ENCODE measurements at regions not wholly inside any gene's neighbourhood (a gene's known extent, or its start where the extent isn't known, plus 50 kb on each side); places are given as distances from the start of the nearest gene placed in this dataset.

- Mint-ChIP-seq H3K36me3 (no peaks in the 10 kb centered on the region), H3K9me3 (peaks cover 0 to 9% (median 3%) of the 10 kb centered on the region in 8 donors), H3K27ac (no peak overlapping the region), H3K4me3 (no peak overlapping the region), H3K27me3 (no peaks in the 10 kb centered on the region), H3K4me1 (no peaks in the 10 kb centered on the region)
- Histone ChIP-seq H3K36me3 (ENCODE audit: insufficient read depth, low read length) (no peaks in the 10 kb centered on the region), H3K4me1 (ENCODE audit: insufficient read depth, low read length) (no peaks in the 10 kb centered on the region), H3K27ac (ENCODE audit: low read depth, low read length) (no peak overlapping the region), H3K9me3 (ENCODE audit: control insufficient read depth in 1 of 2, low read length in 2 of 2) (no peaks in the 10 kb centered on the region), H3K27me3 (ENCODE audit: insufficient read depth, low read length) (no peaks in the 10 kb centered on the region), H3K4me3 (ENCODE audit: low read length in 2 of 2) (no peak overlapping the region)
- POLR2A ChIA-PET (ENCODE audit: partially characterized antibody), result no interaction called here
- CTCF ChIA-PET (ENCODE audit: partially characterized antibody), result no interaction called here
- intact Hi-C loops (cut with micrococcal nuclease), result no loop called here
- DNase-seq, result no peak
These were observed 1191.9 kb upstream of the NUDT12 start for GRCh38 chr5:104754311-104754995.

- Mint-ChIP-seq H3K27ac (no peak overlapping the region), H3K27me3 (no peaks in the 10 kb centered on the region), H3K9me3 (peaks cover 0 to 12% (median 6%) of the 10 kb centered on the region in 8 donors), H3K36me3 (no peaks in the 10 kb centered on the region), H3K4me3 (no peak overlapping the region), H3K4me1 (no peaks in the 10 kb centered on the region)
- H3K27ac ChIP-seq (ENCODE audit: low read depth, low read length), result no peak overlapping the region
- intact Hi-C loops (cut with micrococcal nuclease), result no loop called here
- no peak overlapping the region for H3K4me3 ChIP-seq (ENCODE audit: low read length in 2 of 2)
- H3K36me3 ChIP-seq (ENCODE audit: insufficient read depth, low read length), result no peaks in the 10 kb centered on the region
- H3K4me1 ChIP-seq (ENCODE audit: insufficient read depth, low read length), result no peaks in the 10 kb centered on the region
- ChIA-PET POLR2A (ENCODE audit: partially characterized antibody) (no interaction called here), CTCF (ENCODE audit: partially characterized antibody) (no interaction called here)
- DNase-seq, result no peak
- H3K27me3 ChIP-seq (ENCODE audit: insufficient read depth, low read length), result no peaks in the 10 kb centered on the region
- no peaks in the 10 kb centered on the region for H3K9me3 ChIP-seq (ENCODE audit: control insufficient read depth in 1 of 2, low read length in 2 of 2)
These were observed 1189.4 kb upstream of the NUDT12 start for GRCh38 chr5:104751969-104752368.

GRCh38 chr5:104739905-104740304, 1177.3 kb upstream of the NUDT12 start:
- DNase-seq, result no peak
- Mint-ChIP-seq H3K4me1 (no peaks in the 10 kb centered on the region), H3K27me3 (no peaks in the 10 kb centered on the region), H3K27ac (no peak overlapping the region), H3K9me3 (peaks cover 3 to 21% (median 10%) of the 10 kb centered on the region in 8 donors), H3K4me3 (no peak overlapping the region), H3K36me3 (no peaks in the 10 kb centered on the region)
- no peak overlapping the region for H3K27ac ChIP-seq (ENCODE audit: low read depth, low read length)
- intact Hi-C loops (cut with micrococcal nuclease), result no loop called here
- H3K4me1 ChIP-seq (ENCODE audit: insufficient read depth, low read length), result no peaks in the 10 kb centered on the region
- no peak overlapping the region for H3K4me3 ChIP-seq (ENCODE audit: low read length in 2 of 2)
- no peaks in the 10 kb centered on the region for H3K36me3 ChIP-seq (ENCODE audit: insufficient read depth, low read length)
- no peaks in the 10 kb centered on the region for H3K27me3 ChIP-seq (ENCODE audit: insufficient read depth, low read length)
- CTCF ChIA-PET (ENCODE audit: partially characterized antibody), result no interaction called here
- POLR2A ChIA-PET (ENCODE audit: partially characterized antibody), result no interaction called here
- no peaks in the 10 kb centered on the region for H3K9me3 ChIP-seq (ENCODE audit: control insufficient read depth in 1 of 2, low read length in 2 of 2)

GRCh38 chr5:104739503-104739902, 1176.9 kb upstream of the NUDT12 start:
- Mint-ChIP-seq H3K9me3 (peaks cover 3 to 20% (median 9%) of the 10 kb centered on the region in 8 donors), H3K27me3 (no peaks in the 10 kb centered on the region), H3K27ac (no peak overlapping the region), H3K4me3 (no peak overlapping the region), H3K4me1 (no peaks in the 10 kb centered on the region), H3K36me3 (no peaks in the 10 kb centered on the region)
- H3K36me3 ChIP-seq (ENCODE audit: insufficient read depth, low read length), result no peaks in the 10 kb centered on the region
- no peak overlapping the region for H3K27ac ChIP-seq (ENCODE audit: low read depth, low read length)
- ChIA-PET POLR2A (ENCODE audit: partially characterized antibody) (no interaction called here), CTCF (ENCODE audit: partially characterized antibody) (no interaction called here)
- no peaks in the 10 kb centered on the region for H3K27me3 ChIP-seq (ENCODE audit: insufficient read depth, low read length)
- no peaks in the 10 kb centered on the region for H3K9me3 ChIP-seq (ENCODE audit: control insufficient read depth in 1 of 2, low read length in 2 of 2)
- H3K4me1 ChIP-seq (ENCODE audit: insufficient read depth, low read length), result no peaks in the 10 kb centered on the region
- no peak for DNase-seq
- no peak overlapping the region for H3K4me3 ChIP-seq (ENCODE audit: low read length in 2 of 2)
- intact Hi-C loops (cut with micrococcal nuclease), result no loop called here

GRCh38 chr5:104736073-104736472, 1173.5 kb upstream of the NUDT12 start:
- ChIA-PET POLR2A (ENCODE audit: partially characterized antibody) (no interaction called here), CTCF (ENCODE audit: partially characterized antibody) (no interaction called here)
- no peaks in the 10 kb centered on the region for H3K4me1 ChIP-seq (ENCODE audit: insufficient read depth, low read length)
- intact Hi-C loops (cut with micrococcal nuclease), result no loop called here
- Mint-ChIP-seq H3K9me3 (peaks cover 0 to 10% (median 3%) of the 10 kb centered on the region in 8 donors), H3K4me3 (no peak overlapping the region), H3K4me1 (no peaks in the 10 kb centered on the region), H3K27ac (no peak overlapping the region), H3K36me3 (no peaks in the 10 kb centered on the region), H3K27me3 (no peaks in the 10 kb centered on the region)
- no peaks in the 10 kb centered on the region for H3K9me3 ChIP-seq (ENCODE audit: control insufficient read depth in 1 of 2, low read length in 2 of 2)
- no peaks in the 10 kb centered on the region for H3K27me3 ChIP-seq (ENCODE audit: insufficient read depth, low read length)
- H3K4me3 ChIP-seq (ENCODE audit: low read length in 2 of 2), result no peak overlapping the region
- no peak overlapping the region for H3K27ac ChIP-seq (ENCODE audit: low read depth, low read length)
- DNase-seq, result no peak
- H3K36me3 ChIP-seq (ENCODE audit: insufficient read depth, low read length), result no peaks in the 10 kb centered on the region

GRCh38 chr5:104734046-104734445, 1171.5 kb upstream of the NUDT12 start:
- H3K27me3 Mint-ChIP-seq, result no peaks in the 10 kb centered on the region
- ChIA-PET POLR2A (ENCODE audit: partially characterized antibody) (no interaction called here), CTCF (ENCODE audit: partially characterized antibody) (no interaction called here)
- no peak overlapping the region for H3K27ac Mint-ChIP-seq
- H3K4me3 Mint-ChIP-seq, result no peak overlapping the region
- DNase-seq, result no peak
- H3K9me3 ChIP-seq (ENCODE audit: control insufficient read depth in 1 of 2, low read length in 2 of 2), result no peaks in the 10 kb centered on the region
- no peaks in the 10 kb centered on the region for H3K36me3 ChIP-seq (ENCODE audit: insufficient read depth, low read length)
- no peaks in the 10 kb centered on the region for H3K4me1 ChIP-seq (ENCODE audit: insufficient read depth, low read length)
- no peak overlapping the region for H3K27ac ChIP-seq (ENCODE audit: low read depth, low read length)
- H3K27me3 ChIP-seq (ENCODE audit: insufficient read depth, low read length), result no peaks in the 10 kb centered on the region
- intact Hi-C loops (cut with micrococcal nuclease), result no loop called here
- H3K4me1 Mint-ChIP-seq, result no peaks in the 10 kb centered on the region
- H3K36me3 Mint-ChIP-seq, result no peaks in the 10 kb centered on the region
- no peak overlapping the region for H3K4me3 ChIP-seq (ENCODE audit: low read length in 2 of 2)
- H3K9me3 Mint-ChIP-seq, result peaks cover 2 to 10% (median 5%) of the 10 kb centered on the region in 8 donors

GRCh38 chr5:104733063-104733669, 1170.6 kb upstream of the NUDT12 start:
- peaks cover 2 to 14% (median 5%) of the 10 kb centered on the region in 8 donors for H3K9me3 Mint-ChIP-seq
- POLR2A ChIA-PET (ENCODE audit: partially characterized antibody), result no interaction called here

More at GRCh38 chr5:104733063-104733669, 1170.6 kb upstream of the NUDT12 start:
- intact Hi-C loops (cut with micrococcal nuclease), result no loop called here
- Mint-ChIP-seq H3K4me1 (no peaks in the 10 kb centered on the region), H3K27me3 (no peaks in the 10 kb centered on the region), H3K36me3 (no peaks in the 10 kb centered on the region), H3K27ac (no peak overlapping the region), H3K4me3 (no peak overlapping the region)
- no peak for DNase-seq
- no peak overlapping the region for H3K27ac ChIP-seq (ENCODE audit: low read depth, low read length)
- no peaks in the 10 kb centered on the region for H3K27me3 ChIP-seq (ENCODE audit: insufficient read depth, low read length)
- H3K4me1 ChIP-seq (ENCODE audit: insufficient read depth, low read length), result no peaks in the 10 kb centered on the region
- CTCF ChIA-PET (ENCODE audit: partially characterized antibody), result no interaction called here
- H3K4me3 ChIP-seq (ENCODE audit: low read length in 2 of 2), result no peak overlapping the region
- H3K9me3 ChIP-seq (ENCODE audit: control insufficient read depth in 1 of 2, low read length in 2 of 2), result no peaks in the 10 kb centered on the region
- no peaks in the 10 kb centered on the region for H3K36me3 ChIP-seq (ENCODE audit: insufficient read depth, low read length)
